ENCODE measurements at regions not wholly inside any gene's neighbourhood (a gene's known extent, or its start where the extent isn't known, plus 50 kb on each side); places are given as distances from the start of the nearest gene placed in this dataset.

GRCh38 chr5:3359642-3360041 is 236.0 kb upstream of the IRX1 start:
- DNase-seq (ENCODE audit: low spot score): no peak
- POLR2A ChIA-PET (ENCODE audit: low non-redundant PET): no interaction called here
- H3K27ac ChIP-seq: no peak overlapping the region
- no peak for TF ChIP-seq CTCF (conservative IDR thresholded peaks at IDR 0.05; ENCODE audit: low read depth)
- CTCF ChIA-PET: no interaction called here

DNA sequence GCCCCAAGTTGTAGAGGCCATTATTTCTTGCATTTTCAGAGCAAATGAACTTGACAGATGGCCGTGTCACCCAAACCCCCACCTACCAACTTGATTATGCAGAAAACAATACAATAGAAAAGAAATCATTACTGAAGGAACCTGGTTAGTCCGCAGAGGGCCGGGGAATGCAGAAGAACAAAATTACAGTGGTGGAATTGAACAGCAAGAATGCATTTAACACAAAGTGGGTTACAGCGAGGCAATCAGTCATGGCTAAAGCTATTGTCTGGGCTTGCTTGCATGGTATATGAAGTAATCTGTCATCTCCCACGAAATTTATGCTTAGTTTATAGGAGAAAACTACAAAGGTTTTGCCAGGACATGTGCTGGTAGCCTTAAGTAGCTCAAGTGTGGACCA is 238.3 kb upstream of the IRX1 start:
- no peak for DNase-seq (ENCODE audit: low spot score)
- TF ChIP-seq CTCF (conservative IDR thresholded peaks at IDR 0.05; ENCODE audit: low read depth): no peak
- CTCF ChIA-PET: no interaction called here
- POLR2A ChIA-PET (ENCODE audit: low non-redundant PET): no interaction called here
- no peak overlapping the region for H3K27ac ChIP-seq

DNA sequence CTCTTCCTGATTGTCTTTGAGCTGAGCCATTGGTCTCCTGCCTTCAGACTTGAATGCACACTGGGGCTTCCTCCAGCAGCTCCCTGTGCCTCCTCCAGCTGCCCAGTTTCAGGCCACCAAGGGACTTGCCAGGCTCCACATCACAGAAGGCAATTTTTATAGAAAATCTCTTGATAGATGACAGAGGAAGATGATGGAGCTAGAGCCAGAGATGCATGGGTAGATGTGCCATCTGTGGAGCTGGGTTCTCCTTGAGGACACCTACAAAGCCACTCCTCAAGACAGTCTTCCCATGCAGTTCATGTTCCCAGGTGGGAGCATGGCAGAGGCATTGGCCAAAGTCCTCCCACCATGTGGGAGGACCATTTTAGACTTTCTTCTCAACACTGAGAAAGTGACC is 239.6 kb upstream of the IRX1 start:
- DNase-seq (ENCODE audit: low spot score): no peak
- H3K27ac ChIP-seq: no peak overlapping the region
- ChIA-PET POLR2A (ENCODE audit: low non-redundant PET) (no interaction called here), CTCF (no interaction called here)
- TF ChIP-seq CTCF (conservative IDR thresholded peaks at IDR 0.05; ENCODE audit: low read depth): no peak

GRCh38 chr5:3355126-3355525 is 240.5 kb upstream of the IRX1 start:
- no peak for TF ChIP-seq CTCF (conservative IDR thresholded peaks at IDR 0.05; ENCODE audit: low read depth)
- no peak overlapping the region for H3K27ac ChIP-seq
- no peak for DNase-seq (ENCODE audit: low spot score)
- ChIA-PET POLR2A (ENCODE audit: low non-redundant PET) (no interaction called here), CTCF (interaction anchor here (0.6 kb wide), 1 partner anchor 110 kb away, joined by 7 read pairs; no protein-coding TSS in a partner anchor)

GRCh38 chr5:3354606-3355005 is 241.0 kb upstream of the IRX1 start:
- ChIA-PET POLR2A (ENCODE audit: low non-redundant PET) (no interaction called here), CTCF (interaction anchor here (0.6 kb wide), 1 partner anchor 110 kb away, joined by 7 read pairs; no protein-coding TSS in a partner anchor)
- DNase-seq (ENCODE audit: low spot score): no peak
- no peak for TF ChIP-seq CTCF (conservative IDR thresholded peaks at IDR 0.05; ENCODE audit: low read depth)
- H3K27ac ChIP-seq: no peak overlapping the region

- no peak overlapping the region for H3K27ac ChIP-seq
- DNase-seq (ENCODE audit: low spot score): no peak
- TF ChIP-seq CTCF (conservative IDR thresholded peaks at IDR 0.05; ENCODE audit: low read depth): no peak
- CTCF ChIA-PET: no interaction called here
- POLR2A ChIA-PET (ENCODE audit: low non-redundant PET): no interaction called here
These were observed 242.1 kb upstream of the IRX1 start for GRCh38 chr5:3353561-3353960.

GRCh38 chr5:3352711-3353110 is 242.9 kb upstream of the IRX1 start:
- H3K27ac ChIP-seq: no peak overlapping the region
- TF ChIP-seq CTCF (conservative IDR thresholded peaks at IDR 0.05; ENCODE audit: low read depth): no peak
- ChIA-PET CTCF (no interaction called here), POLR2A (ENCODE audit: low non-redundant PET) (no interaction called here)
- no peak for DNase-seq (ENCODE audit: low spot score)
